Esophagus squamous epithelium (tissue), 4 donors: ENCODE measurements at regions not wholly inside any gene's neighbourhood (a gene's known extent, or its start where the extent isn't known, plus 50 kb on each side); places are given as distances from the start of the nearest gene placed in this dataset.

ENCODE experiments used
- POLR2A ChIP-seq, 4 donors: fragments of 450-650 bp; IDR thresholded peaks; one replicate each; pipeline ENCODE4 v1.6.1; 2017; ENCODE audit warnings: antibody characterized with exemption in 4 of 4, mild to moderate bottlenecking in 4 of 4, moderate library complexity in 3 of 4
- TF ChIP-seq, protein P1 (sequence below), 6 experiments: fragments of 450-650 bp in 4 of 6; fragments of 200-600 bp in 2 of 6; sonication (generic) in 2 of 6; IDR thresholded peaks; one replicate each; pipeline ENCODE4 v1.5.1; 2016 to 2019; ENCODE audit warnings: antibody characterized with exemption in 6 of 6, mild to moderate bottlenecking in 4 of 6, moderate library complexity in 4 of 6

- TF ChIP-seq POLR2A (IDR thresholded peaks at IDR 0.05), result no peak
- TF ChIP-seq, protein P1, sequence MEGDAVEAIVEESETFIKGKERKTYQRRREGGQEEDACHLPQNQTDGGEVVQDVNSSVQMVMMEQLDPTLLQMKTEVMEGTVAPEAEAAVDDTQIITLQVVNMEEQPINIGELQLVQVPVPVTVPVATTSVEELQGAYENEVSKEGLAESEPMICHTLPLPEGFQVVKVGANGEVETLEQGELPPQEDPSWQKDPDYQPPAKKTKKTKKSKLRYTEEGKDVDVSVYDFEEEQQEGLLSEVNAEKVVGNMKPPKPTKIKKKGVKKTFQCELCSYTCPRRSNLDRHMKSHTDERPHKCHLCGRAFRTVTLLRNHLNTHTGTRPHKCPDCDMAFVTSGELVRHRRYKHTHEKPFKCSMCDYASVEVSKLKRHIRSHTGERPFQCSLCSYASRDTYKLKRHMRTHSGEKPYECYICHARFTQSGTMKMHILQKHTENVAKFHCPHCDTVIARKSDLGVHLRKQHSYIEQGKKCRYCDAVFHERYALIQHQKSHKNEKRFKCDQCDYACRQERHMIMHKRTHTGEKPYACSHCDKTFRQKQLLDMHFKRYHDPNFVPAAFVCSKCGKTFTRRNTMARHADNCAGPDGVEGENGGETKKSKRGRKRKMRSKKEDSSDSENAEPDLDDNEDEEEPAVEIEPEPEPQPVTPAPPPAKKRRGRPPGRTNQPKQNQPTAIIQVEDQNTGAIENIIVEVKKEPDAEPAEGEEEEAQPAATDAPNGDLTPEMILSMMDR (IDR thresholded peaks at IDR 0.05), result no peak
Observed at GRCh38 chr2:205858275-205858674, 176.0 kb downstream of the NRP2 start.
